Endothelial cell of umbilical vein (primary cell): ENCODE measurements at regions not wholly inside any gene's neighbourhood (a gene's known extent, or its start where the extent isn't known, plus 50 kb on each side); places are given as distances from the start of the nearest gene placed in this dataset.

Experiments used
- CTCF ChIP-seq, 2 donors: IDR thresholded peaks; 1 replicate in 1 of 2; 2 replicates in 1 of 2; pipeline ENCODE4 v1.5.1; 2011; ENCODE audit warnings: low read length in 2 of 2, mild to moderate bottlenecking in 2 of 2, moderate library complexity in 2 of 2, control low read depth in 1 of 2, inconsistent platforms in 1 of 2, low read depth in 1 of 2; ENCODE audit not compliant: insufficient read depth in 1 of 2; ENCODE audit errors: extremely low read depth in 1 of 2
- EZH2 ChIP-seq: IDR thresholded peaks from 2 replicates; pipeline ENCODE4 v1.6.1; 2012; ENCODE audit warnings: borderline replicate concordance, low read depth, mild to moderate bottlenecking, moderate library complexity, low read length, inconsistent platforms; ENCODE audit not compliant: severe bottlenecking
- FOS ChIP-seq: IDR thresholded peaks from 2 replicates; pipeline ENCODE4 v1.6.1; 2011; ENCODE audit warnings: mild to moderate bottlenecking, low read length, moderate library complexity, borderline replicate concordance; ENCODE audit not compliant: insufficient read depth
- GATA2 ChIP-seq: IDR thresholded peaks from 2 replicates; pipeline ENCODE4 v1.7.0; 2011; ENCODE audit warnings: low read depth, mild to moderate bottlenecking, moderate library complexity, mixed read lengths, low read length; ENCODE audit not compliant: insufficient read length, insufficient read depth
- POLR2A ChIP-seq: IDR thresholded peaks from 2 replicates; pipeline ENCODE4 v1.6.1; 2012; ENCODE audit warnings: low read depth, mild to moderate bottlenecking, control low read depth, low read length
- POLR2AphosphoS5 ChIP-seq: IDR thresholded peaks from 2 replicates; pipeline ENCODE4 v1.6.1; 2012; ENCODE audit warnings: low read depth, mild to moderate bottlenecking, control low read depth, low read length, moderate library complexity; ENCODE audit not compliant: insufficient read depth

- TF ChIP-seq EZH2 (no peak), CTCF (IDR thresholded peaks at IDR 0.05; ENCODE audit: extremely low read depth in 1 of 2, insufficient read depth in 1 of 2, low read depth in 1 of 2, low read length in 2 of 2) (no peak), POLR2A (no peak), POLR2AphosphoS5 (no peak), FOS (no peak), GATA2 (no peak)
Observed at GRCh38 chr22:47734511-47734910, 972.1 kb downstream of the TBC1D22A start.
